ENCODE measurements at regions not wholly inside any gene's neighbourhood (a gene's known extent, or its start where the extent isn't known, plus 50 kb on each side); places are given as distances from the start of the nearest gene placed in this dataset.

DNA sequence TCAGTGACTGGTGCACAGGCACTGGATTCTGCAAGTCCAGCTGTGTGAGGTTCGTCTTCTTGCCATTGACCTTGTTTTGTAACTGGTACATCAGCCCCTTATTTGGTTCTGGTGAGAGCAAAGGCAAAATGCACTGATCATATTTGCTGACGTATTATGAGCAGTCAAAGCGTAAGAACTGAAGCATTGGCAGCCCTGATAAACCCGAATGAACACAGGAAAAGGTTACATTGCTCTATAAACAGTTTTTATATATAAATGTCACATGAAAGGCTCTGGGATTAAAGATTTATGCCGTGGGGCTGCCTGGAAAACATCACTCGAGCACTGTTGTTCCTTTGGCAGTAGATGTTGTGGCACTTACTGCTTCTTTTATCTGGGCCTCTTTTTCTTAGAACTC, 167.9 kb downstream of the IRS1 start:
- no peaks in the 10 kb centered on the region for H3K27me3 ChIP-seq (ENCODE audit: control insufficient read depth, insufficient read depth, low read length)
- H3K36me3 ChIP-seq (ENCODE audit: control insufficient read depth, insufficient read depth, low read length): no peaks in the 10 kb centered on the region
- peak overlapping the region; percentile 82 for H3K27ac ChIP-seq (ENCODE audit: low read depth, low read length)
- no peak overlapping the region for H3K9ac ChIP-seq (ENCODE audit: low read length)
- no peak overlapping the region for H3K4me3 ChIP-seq (ENCODE audit: low read length)
- H3K4me1 ChIP-seq (ENCODE audit: control insufficient read depth, insufficient read depth, low read length): peaks cover 16% of the 10 kb centered on the region

DNA sequence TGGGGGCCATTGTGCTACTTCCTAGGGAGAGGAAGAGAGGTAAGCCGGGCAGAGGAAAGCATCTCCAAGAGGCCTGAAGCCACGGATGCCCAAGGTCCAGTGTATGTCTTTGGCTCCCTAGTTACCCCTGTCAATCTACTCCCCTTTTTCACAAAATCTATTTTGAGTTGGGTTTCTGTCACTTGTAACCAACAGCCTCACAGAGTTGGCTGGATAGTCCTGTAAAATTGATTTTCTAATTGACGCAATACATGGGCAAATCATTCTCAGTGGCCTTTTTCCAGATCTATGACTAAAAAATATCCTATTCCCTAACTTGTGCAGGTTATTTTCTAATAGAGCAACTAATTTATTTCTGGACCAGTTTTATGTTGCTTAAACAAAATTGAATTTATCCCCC, 168.4 kb downstream of the IRS1 start:
- no peak overlapping the region for H3K4me3 ChIP-seq (ENCODE audit: low read length)
- no peaks in the 10 kb centered on the region for H3K36me3 ChIP-seq (ENCODE audit: control insufficient read depth, insufficient read depth, low read length)
- no peaks in the 10 kb centered on the region for H3K27me3 ChIP-seq (ENCODE audit: control insufficient read depth, insufficient read depth, low read length)
- no peak overlapping the region for H3K9ac ChIP-seq (ENCODE audit: low read length)
- peaks cover 18% of the 10 kb centered on the region for H3K4me1 ChIP-seq (ENCODE audit: control insufficient read depth, insufficient read depth, low read length)
- H3K27ac ChIP-seq (ENCODE audit: low read depth, low read length): peak overlapping the region; percentile 82

DNA sequence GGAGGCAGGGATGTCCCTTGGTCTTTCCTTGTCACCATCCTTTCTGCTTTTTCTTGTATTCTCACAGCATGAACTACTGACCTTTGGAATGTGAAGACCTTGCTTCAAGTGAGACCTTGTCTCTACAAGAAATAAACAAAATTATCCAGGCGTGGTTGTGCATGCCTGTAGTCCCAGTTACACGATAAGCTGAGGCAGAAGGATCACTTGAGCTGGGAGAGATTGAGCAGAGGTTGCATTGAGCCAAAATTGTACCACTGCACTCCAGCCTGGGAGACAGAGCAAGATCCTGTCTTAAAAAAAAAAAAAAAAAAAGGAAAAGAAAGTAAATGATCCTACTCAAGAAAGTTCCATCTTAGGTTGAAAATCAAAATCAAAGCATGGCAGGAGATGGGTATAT, 173.7 kb downstream of the IRS1 start:
- H3K9ac ChIP-seq (ENCODE audit: low read length): no peak overlapping the region
- H3K27me3 ChIP-seq (ENCODE audit: control insufficient read depth, insufficient read depth, low read length): no peaks in the 10 kb centered on the region
- H3K4me1 ChIP-seq (ENCODE audit: control insufficient read depth, insufficient read depth, low read length): peaks cover 14% of the 10 kb centered on the region
- no peaks in the 10 kb centered on the region for H3K36me3 ChIP-seq (ENCODE audit: control insufficient read depth, insufficient read depth, low read length)
- H3K27ac ChIP-seq (ENCODE audit: low read depth, low read length): no peak overlapping the region
- no peak overlapping the region for H3K4me3 ChIP-seq (ENCODE audit: low read length)

GRCh38 chr2:226623587-226624368, 175.8 kb downstream of the IRS1 start:
- H3K27ac ChIP-seq (ENCODE audit: low read depth, low read length): no peak overlapping the region
- H3K9ac ChIP-seq (ENCODE audit: low read length): no peak overlapping the region
- no peaks in the 10 kb centered on the region for H3K27me3 ChIP-seq (ENCODE audit: control insufficient read depth, insufficient read depth, low read length)
- H3K36me3 ChIP-seq (ENCODE audit: control insufficient read depth, insufficient read depth, low read length): no peaks in the 10 kb centered on the region
- no peak overlapping the region for H3K4me3 ChIP-seq (ENCODE audit: low read length)
- peaks cover 11% of the 10 kb centered on the region for H3K4me1 ChIP-seq (ENCODE audit: control insufficient read depth, insufficient read depth, low read length)

DNA sequence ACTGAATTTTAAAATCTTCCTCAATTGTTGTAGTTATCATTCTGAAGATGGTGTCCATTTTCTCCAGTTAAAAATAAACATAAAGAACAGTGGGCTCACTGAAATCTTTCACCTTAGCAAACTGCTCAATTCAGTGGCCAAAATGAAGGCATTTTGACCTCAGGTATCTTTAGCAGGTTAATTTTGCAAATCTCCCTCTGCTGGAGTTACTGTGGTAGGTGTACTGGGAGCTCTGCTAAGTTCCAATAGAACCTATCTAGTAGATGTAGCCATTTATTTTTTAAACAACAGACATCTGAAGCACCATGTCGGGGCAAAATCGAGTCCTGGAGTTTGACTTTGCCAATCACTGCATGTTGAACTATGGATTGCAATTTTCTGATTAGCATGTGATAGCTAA, 177.1 kb downstream of the IRS1 start:
- H3K4me3 ChIP-seq (ENCODE audit: low read length): no peak overlapping the region
- no peaks in the 10 kb centered on the region for H3K36me3 ChIP-seq (ENCODE audit: control insufficient read depth, insufficient read depth, low read length)
- H3K27ac ChIP-seq (ENCODE audit: low read depth, low read length): no peak overlapping the region
- peaks cover 11% of the 10 kb centered on the region for H3K4me1 ChIP-seq (ENCODE audit: control insufficient read depth, insufficient read depth, low read length)
- no peak overlapping the region for H3K9ac ChIP-seq (ENCODE audit: low read length)
- H3K27me3 ChIP-seq (ENCODE audit: control insufficient read depth, insufficient read depth, low read length): no peaks in the 10 kb centered on the region

DNA sequence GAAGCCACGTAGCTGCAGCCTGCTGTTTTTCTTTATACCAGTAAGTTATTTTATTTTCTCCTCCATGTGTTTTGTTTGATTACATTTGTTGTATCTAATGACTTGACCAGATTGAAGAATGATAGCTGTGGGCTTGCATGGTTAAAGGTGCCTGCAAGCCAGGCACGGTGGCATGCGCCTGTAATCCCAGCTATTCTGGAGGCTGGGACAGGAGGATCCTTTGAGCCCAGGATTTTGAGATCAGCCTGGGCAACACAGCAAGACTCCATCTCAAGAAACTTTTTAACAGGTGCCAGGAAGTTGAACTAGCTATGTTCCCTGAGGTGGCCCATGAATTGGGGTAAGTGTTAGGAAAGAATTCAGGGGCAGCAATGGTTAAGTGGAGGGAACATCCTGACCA, 179.4 kb downstream of the IRS1 start:
- Histone ChIP-seq H3K4me3 (ENCODE audit: low read length) (no peak overlapping the region), H3K36me3 (ENCODE audit: control insufficient read depth, insufficient read depth, low read length) (no peaks in the 10 kb centered on the region), H3K4me1 (ENCODE audit: control insufficient read depth, insufficient read depth, low read length) (peaks cover 9% of the 10 kb centered on the region), H3K27me3 (ENCODE audit: control insufficient read depth, insufficient read depth, low read length) (no peaks in the 10 kb centered on the region), H3K27ac (ENCODE audit: low read depth, low read length) (no peak overlapping the region), H3K9ac (ENCODE audit: low read length) (no peak overlapping the region)

GRCh38 chr2:226619707-226620106, 179.9 kb downstream of the IRS1 start:
- no peak overlapping the region for H3K4me3 ChIP-seq (ENCODE audit: low read length)
- no peaks in the 10 kb centered on the region for H3K36me3 ChIP-seq (ENCODE audit: control insufficient read depth, insufficient read depth, low read length)
- H3K4me1 ChIP-seq (ENCODE audit: control insufficient read depth, insufficient read depth, low read length): peaks cover 9% of the 10 kb centered on the region
- H3K9ac ChIP-seq (ENCODE audit: low read length): no peak overlapping the region
- no peak overlapping the region for H3K27ac ChIP-seq (ENCODE audit: low read depth, low read length)
- no peaks in the 10 kb centered on the region for H3K27me3 ChIP-seq (ENCODE audit: control insufficient read depth, insufficient read depth, low read length)

DNA sequence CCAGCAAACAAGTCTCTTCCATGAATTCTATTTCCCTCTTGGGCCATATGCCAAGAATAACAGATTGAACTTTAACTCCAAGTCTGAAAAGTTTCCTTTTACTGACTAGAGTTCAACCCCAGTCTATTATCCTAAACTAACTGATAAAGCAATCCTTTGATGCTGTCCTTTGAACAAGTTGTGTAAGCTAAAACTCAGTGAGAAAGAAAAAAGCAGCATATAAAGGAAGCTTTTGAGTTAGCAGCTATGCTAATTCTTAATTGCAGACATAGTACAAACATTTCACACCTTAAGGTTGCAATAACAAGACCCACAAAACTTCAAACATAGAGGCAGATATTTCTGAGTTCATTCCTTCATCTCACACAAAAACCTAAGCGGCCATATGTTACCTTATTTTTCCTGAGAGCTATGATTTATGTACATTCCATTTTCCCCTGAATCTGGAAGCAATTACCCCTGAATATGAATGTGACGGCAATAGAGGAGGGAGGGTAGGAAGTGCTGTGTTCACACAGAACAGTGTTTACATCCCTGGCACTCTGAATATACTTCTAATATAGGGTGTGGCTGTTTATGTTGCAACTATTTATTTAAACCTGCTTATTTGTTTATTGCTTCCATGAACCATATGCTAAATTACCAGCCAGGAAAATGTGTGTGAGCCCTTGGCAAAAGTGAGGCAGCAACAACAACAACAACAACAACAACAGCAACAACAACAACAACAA, 180.6 kb downstream of the IRS1 start:
- Histone ChIP-seq H3K4me1 (ENCODE audit: control insufficient read depth, insufficient read depth, low read length) (peaks cover 9% of the 10 kb centered on the region), H3K27me3 (ENCODE audit: control insufficient read depth, insufficient read depth, low read length) (no peaks in the 10 kb centered on the region), H3K27ac (ENCODE audit: low read depth, low read length) (no peak overlapping the region), H3K36me3 (ENCODE audit: control insufficient read depth, insufficient read depth, low read length) (no peaks in the 10 kb centered on the region), H3K9ac (ENCODE audit: low read length) (no peak overlapping the region), H3K4me3 (ENCODE audit: low read length) (no peak overlapping the region)

DNA sequence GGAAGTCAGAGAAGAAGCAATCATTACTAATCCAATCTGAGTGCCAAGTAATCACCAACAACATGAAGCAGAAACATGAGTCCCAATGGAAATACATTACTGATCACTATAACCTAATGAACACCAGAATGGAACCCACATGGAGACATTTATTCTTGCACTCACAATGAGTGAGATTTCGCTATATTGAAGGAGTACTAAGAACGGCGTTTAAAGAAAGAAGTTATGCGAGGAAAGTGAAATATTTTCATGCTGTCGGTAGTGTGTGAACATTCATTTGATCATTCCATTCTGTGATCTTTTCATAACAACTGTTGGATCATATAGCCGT, 181.1 kb downstream of the IRS1 start:
- Histone ChIP-seq H3K9ac (ENCODE audit: low read length) (no peak overlapping the region), H3K27me3 (ENCODE audit: control insufficient read depth, insufficient read depth, low read length) (no peaks in the 10 kb centered on the region), H3K4me1 (ENCODE audit: control insufficient read depth, insufficient read depth, low read length) (peaks cover 5% of the 10 kb centered on the region), H3K4me3 (ENCODE audit: low read length) (no peak overlapping the region), H3K27ac (ENCODE audit: low read depth, low read length) (no peak overlapping the region), H3K36me3 (ENCODE audit: control insufficient read depth, insufficient read depth, low read length) (no peaks in the 10 kb centered on the region)

GRCh38 chr2:226615891-226616290, 183.7 kb downstream of the IRS1 start:
- H3K27ac ChIP-seq (ENCODE audit: low read depth, low read length): no peak overlapping the region
- H3K4me3 ChIP-seq (ENCODE audit: low read length): no peak overlapping the region
- H3K27me3 ChIP-seq (ENCODE audit: control insufficient read depth, insufficient read depth, low read length): no peaks in the 10 kb centered on the region
- H3K36me3 ChIP-seq (ENCODE audit: control insufficient read depth, insufficient read depth, low read length): no peaks in the 10 kb centered on the region
- no peaks in the 10 kb centered on the region for H3K4me1 ChIP-seq (ENCODE audit: control insufficient read depth, insufficient read depth, low read length)
- H3K9ac ChIP-seq (ENCODE audit: low read length): no peak overlapping the region

DNA sequence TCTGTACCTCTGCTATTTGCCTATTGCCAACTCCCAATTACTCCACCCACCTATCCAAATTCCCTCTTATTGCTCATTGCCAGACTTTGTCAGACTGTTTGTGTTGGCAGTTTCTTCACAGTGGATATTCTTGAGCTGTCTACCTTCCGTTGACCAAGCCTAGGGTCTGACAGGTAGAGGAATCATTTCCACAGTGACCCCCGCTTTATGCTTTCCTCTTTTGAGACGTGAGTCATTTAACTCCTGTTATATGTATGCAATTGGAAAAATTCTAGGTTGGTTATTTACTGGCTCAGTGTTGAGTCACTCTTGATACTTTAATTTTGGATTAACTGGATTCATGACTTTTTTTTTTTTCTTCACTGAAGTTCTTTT, 187.7 kb downstream of the IRS1 start:
- H3K9ac ChIP-seq (ENCODE audit: low read length): no peak overlapping the region
- no peak overlapping the region for H3K4me3 ChIP-seq (ENCODE audit: low read length)
- H3K4me1 ChIP-seq (ENCODE audit: control insufficient read depth, insufficient read depth, low read length): no peaks in the 10 kb centered on the region
- H3K27ac ChIP-seq (ENCODE audit: low read depth, low read length): no peak overlapping the region
- H3K27me3 ChIP-seq (ENCODE audit: control insufficient read depth, insufficient read depth, low read length): no peaks in the 10 kb centered on the region
- H3K36me3 ChIP-seq (ENCODE audit: control insufficient read depth, insufficient read depth, low read length): no peaks in the 10 kb centered on the region

DNA sequence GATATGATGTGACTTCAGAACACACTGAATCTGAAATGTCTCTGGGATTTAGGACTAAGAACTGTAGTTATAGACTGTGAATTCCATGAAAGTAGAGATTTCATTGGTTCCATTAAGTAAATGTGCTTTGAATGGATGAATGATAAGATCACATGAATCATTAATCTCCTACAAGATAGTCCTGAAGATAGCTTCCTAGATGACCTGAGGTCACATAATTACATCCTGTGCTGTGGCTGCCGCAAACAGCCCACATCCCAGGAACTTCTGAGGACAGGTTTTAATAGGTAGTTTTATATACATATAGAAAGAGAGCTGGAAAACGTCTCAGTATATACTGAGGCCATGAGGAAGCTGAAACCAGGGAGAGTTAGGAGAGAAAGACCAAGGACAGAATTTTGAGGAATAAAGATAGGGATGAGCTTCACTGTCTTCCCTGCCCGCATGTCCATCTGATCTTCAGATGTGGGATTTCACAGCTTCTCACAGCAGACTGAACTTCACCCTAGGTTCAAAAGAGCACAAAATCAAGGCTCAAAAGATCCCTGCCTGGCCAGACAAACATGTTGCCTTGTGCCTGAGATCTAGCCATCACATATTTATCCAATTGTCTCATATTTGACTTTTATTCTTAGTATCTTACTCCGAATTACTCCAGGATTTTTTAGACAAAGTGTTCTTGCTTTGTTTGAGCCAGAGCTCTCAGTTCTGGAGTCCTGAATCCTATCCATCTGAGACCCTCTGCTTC, 188.2 kb downstream of the IRS1 start:
- Histone ChIP-seq H3K27me3 (ENCODE audit: control insufficient read depth, insufficient read depth, low read length) (no peaks in the 10 kb centered on the region), H3K36me3 (ENCODE audit: control insufficient read depth, insufficient read depth, low read length) (no peaks in the 10 kb centered on the region), H3K9ac (ENCODE audit: low read length) (no peak overlapping the region), H3K4me1 (ENCODE audit: control insufficient read depth, insufficient read depth, low read length) (no peaks in the 10 kb centered on the region), H3K27ac (ENCODE audit: low read depth, low read length) (no peak overlapping the region), H3K4me3 (ENCODE audit: low read length) (no peak overlapping the region)

Data from rectal smooth muscle tissue (tissue), 1 donor.